ENCODE measurements at regions not wholly inside any gene's neighbourhood (a gene's known extent, or its start where the extent isn't known, plus 50 kb on each side); places are given as distances from the start of the nearest gene placed in this dataset.

DNA sequence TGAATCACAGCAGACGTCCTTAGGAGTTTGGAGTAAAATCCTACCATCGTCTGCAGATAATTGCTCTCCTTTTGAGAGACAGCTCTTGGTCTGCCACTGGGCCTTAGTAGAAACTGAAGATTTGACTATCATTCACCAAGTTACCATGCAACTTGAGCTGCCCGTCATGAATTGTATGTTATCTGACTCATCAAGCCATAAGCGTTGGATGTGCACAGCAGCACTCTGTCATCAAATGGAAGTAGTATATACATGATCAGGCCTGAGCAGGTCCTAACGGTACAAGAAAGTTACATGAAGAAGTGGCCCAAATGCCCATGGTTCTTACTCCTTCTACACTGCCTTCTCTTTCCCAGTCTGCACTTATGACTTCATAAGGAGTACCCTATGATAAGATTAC, 317.8 kb downstream of the GPATCH2 start:
- no peak overlapping the region for H3K27ac ChIP-seq
- 42% methylated on average over 5 of the region's 5 CpGs for WGBS (ENCODE audit: missing lambda C conversion rate)
- POLR2A ChIA-PET, result no interaction called here

DNA sequence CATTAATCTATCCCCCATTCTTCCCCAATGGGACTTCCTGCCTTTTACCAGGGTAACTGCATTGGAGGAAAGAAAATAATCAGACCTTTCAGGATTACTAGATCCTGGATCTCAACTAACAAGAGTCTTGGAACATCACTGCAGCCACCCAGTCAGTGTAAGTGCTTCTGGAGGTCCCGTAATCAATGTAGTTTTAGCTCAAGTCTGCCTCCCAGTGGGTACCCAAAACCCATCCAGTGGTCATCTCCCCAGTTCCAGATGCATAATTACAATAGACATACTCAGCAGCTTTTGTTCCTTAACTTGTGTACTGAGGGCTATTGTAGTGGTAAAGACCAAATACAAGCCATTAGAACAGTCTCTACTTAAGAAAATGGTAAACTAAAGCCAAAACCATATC, 319.1 kb downstream of the GPATCH2 start:
- ChIA-PET POLR2A (no interaction called here), CTCF (interaction anchor here (0.6 kb wide), 1 partner anchor 1237 kb away, joined by 3 read pairs; no protein-coding TSS in a partner anchor)
- FAIRE-seq (no peak), DNase-seq (ENCODE audit: low read depth in 1 of 2, low spot score in 1 of 2) (peak in 1 of 2 experiments; percentile 11), ATAC-seq (peak in 1 of 2 experiments; percentile 33; a peak in 1 of 6 replicates)
- Histone ChIP-seq H3K4me1 (no peaks in the 10 kb centered on the region), H3K27ac (no peak overlapping the region), H3K4me3 (no peak overlapping the region), H3K4me2 (no peak overlapping the region), H3K9me3 (no peaks in the 10 kb centered on the region)
- peak in 1 of 2 experiments; percentile 22; a peak in 1 of 5 replicates for TF ChIP-seq RAD21 (conservative IDR thresholded peaks at IDR 0.05 in 1 of 2, IDR thresholded peaks at IDR 0.05 in 1 of 2)
- TF ChIP-seq, protein P1, sequence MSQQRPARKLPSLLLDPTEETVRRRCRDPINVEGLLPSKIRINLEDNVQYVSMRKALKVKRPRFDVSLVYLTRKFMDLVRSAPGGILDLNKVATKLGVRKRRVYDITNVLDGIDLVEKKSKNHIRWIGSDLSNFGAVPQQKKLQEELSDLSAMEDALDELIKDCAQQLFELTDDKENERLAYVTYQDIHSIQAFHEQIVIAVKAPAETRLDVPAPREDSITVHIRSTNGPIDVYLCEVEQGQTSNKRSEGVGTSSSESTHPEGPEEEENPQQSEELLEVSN (IDR thresholded peaks at IDR 0.05; ENCODE audit: borderline replicate concordance, low read depth), result no peak
- WGBS (ENCODE audit: missing lambda C conversion rate), result 10% methylated on average over 1 of the region's 1 CpG

More for the DNA sequence above, 317.8 kb downstream of the GPATCH2 start:
- FAIRE-seq (no peak), ATAC-seq (no peak), DNase-seq (ENCODE audit: low read depth in 1 of 2, low spot score in 1 of 2) (no peak)
- H3K4me2 ChIP-seq, result no peak overlapping the region
- no peak overlapping the region for H3K4me3 ChIP-seq
- no peaks in the 10 kb centered on the region for H3K4me1 ChIP-seq
- CTCF ChIA-PET, result no interaction called here
- no peaks in the 10 kb centered on the region for H3K9me3 ChIP-seq
- no peak for TF ChIP-seq NR3C1 (IDR thresholded peaks at IDR 0.05)
- TF ChIP-seq, protein P2, sequence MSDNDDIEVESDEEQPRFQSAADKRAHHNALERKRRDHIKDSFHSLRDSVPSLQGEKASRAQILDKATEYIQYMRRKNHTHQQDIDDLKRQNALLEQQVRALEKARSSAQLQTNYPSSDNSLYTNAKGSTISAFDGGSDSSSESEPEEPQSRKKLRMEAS (IDR thresholded peaks at IDR 0.05), result no peak
- no peak for TF ChIP-seq ZC3H11A (IDR thresholded peaks at IDR 0.05)
- TF ChIP-seq, protein P3, sequence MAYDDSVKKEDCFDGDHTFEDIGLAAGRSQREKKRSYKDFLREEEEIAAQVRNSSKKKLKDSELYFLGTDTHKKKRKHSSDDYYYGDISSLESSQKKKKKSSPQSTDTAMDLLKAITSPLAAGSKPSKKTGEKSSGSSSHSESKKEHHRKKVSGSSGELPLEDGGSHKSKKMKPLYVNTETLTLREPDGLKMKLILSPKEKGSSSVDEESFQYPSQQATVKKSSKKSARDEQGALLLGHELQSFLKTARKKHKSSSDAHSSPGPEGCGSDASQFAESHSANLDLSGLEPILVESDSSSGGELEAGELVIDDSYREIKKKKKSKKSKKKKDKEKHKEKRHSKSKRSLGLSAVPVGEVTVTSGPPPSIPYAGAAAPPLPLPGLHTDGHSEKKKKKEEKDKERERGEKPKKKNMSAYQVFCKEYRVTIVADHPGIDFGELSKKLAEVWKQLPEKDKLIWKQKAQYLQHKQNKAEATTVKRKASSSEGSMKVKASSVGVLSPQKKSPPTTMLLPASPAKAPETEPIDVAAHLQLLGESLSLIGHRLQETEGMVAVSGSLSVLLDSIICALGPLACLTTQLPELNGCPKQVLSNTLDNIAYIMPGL (CRISPR knock-in tag; IDR thresholded peaks at IDR 0.05; ENCODE audit: borderline replicate concordance), result no peak
- no peak for TF ChIP-seq SMC3 (IDR thresholded peaks at IDR 0.05)

DNA sequence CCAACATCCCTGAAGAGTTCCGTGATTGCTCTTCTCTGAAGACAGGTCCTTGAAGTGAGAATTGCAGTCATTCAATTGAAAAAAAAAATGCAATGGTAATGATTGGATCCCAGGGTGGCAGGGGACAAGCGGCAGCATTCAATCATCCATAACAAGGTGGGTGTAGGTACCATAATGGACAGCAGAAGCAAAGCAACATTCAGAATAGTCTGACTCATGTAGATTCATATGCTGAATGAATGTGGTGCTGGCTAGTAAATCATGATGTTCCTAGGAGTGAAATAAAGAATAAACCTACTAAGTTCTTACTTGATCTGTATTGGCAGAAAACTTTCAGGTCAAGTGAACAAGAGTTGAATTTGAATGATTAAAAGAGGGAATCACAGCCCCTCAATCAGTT, 319.6 kb downstream of the GPATCH2 start:
- CTCF ChIA-PET, result no interaction called here
- no peak for FAIRE-seq
- Histone ChIP-seq H3K4me3 (no peak overlapping the region), H3K4me1 (no peaks in the 10 kb centered on the region), H3K27ac (no peak overlapping the region), H3K9me3 (no peaks in the 10 kb centered on the region), H3K4me2 (no peak overlapping the region)
- DNase-seq (ENCODE audit: low read depth in 1 of 2, low spot score in 1 of 2), result no peak
- 22% methylated on average over 2 of the region's 2 CpGs for WGBS (ENCODE audit: missing lambda C conversion rate)
- POLR2A ChIA-PET, result no interaction called here
- no peak for ATAC-seq
- no peak for TF ChIP-seq PHF8 (IDR thresholded peaks at IDR 0.05; ENCODE audit: borderline replicate concordance, low read depth)
- TF ChIP-seq EP300 (IDR thresholded peaks at IDR 0.05), result no peak
- TF ChIP-seq, protein P3 (CRISPR knock-in tag; IDR thresholded peaks at IDR 0.05; ENCODE audit: borderline replicate concordance), result no peak
- no peak for TF ChIP-seq CEBPB (IDR thresholded peaks at IDR 0.05)
- TF ChIP-seq, protein P4, sequence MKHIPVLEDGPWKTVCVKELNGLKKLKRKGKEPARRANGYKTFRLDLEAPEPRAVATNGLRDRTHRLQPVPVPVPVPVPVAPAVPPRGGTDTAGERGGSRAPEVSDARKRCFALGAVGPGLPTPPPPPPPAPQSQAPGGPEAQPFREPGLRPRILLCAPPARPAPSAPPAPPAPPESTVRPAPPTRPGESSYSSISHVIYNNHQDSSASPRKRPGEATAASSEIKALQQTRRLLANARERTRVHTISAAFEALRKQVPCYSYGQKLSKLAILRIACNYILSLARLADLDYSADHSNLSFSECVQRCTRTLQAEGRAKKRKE (CRISPR knock-in tag; IDR thresholded peaks at IDR 0.05; ENCODE audit: low read depth), result no peak
- no peak for TF ChIP-seq CHD4 (IDR thresholded peaks at IDR 0.05; ENCODE audit: borderline replicate concordance)
- no peak for TF ChIP-seq ZSCAN20 (CRISPR knock-in tag; IDR thresholded peaks at IDR 0.05)
- TF ChIP-seq, protein P5, sequence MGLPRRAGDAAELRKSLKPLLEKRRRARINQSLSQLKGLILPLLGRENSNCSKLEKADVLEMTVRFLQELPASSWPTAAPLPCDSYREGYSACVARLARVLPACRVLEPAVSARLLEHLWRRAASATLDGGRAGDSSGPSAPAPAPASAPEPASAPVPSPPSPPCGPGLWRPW (IDR thresholded peaks at IDR 0.05), result no peak
- TF ChIP-seq HOXB13 (CRISPR knock-in tag; IDR thresholded peaks at IDR 0.05; ENCODE audit: low read depth), result no peak
- no peak for TF ChIP-seq MYC (IDR thresholded peaks at IDR 0.05; ENCODE audit: borderline replicate concordance, low read length)

Measured in A549 (cell line).